Astrocyte of the cerebellum (primary cell): ENCODE measurements at regions not wholly inside any gene's neighbourhood (a gene's known extent, or its start where the extent isn't known, plus 50 kb on each side); places are given as distances from the start of the nearest gene placed in this dataset.

Source experiments
- DNase-seq: peaks from one replicate; pipeline ENCODE4 v3.0.0-alpha.2; 2011; ENCODE audit warnings: low read depth
- H3K4me3 ChIP-seq: 2 replicates; pipeline ENCODE4 v1.5.1; 2011; ENCODE audit warnings: mild to moderate bottlenecking, low read depth, low read length, moderate library complexity
- in situ Hi-C: cut with HindIII; loops from 2 replicates; pipeline ENCODE4 v1.10.0; 2017; ENCODE audit warnings: low sequenced_read_pairs
- TF ChIP-seq, protein P1 (sequence below): IDR thresholded peaks from 2 replicates; pipeline ENCODE4 v1.5.1; 2012; ENCODE audit warnings: low read length, low read depth, moderate library complexity, mild to moderate bottlenecking; ENCODE audit errors: missing control alignments

- in situ Hi-C loops = no loop called here
Measured at GRCh38 chr18:66972681-66973080, 368.8 kb upstream of the CDH19 start.

DNA sequence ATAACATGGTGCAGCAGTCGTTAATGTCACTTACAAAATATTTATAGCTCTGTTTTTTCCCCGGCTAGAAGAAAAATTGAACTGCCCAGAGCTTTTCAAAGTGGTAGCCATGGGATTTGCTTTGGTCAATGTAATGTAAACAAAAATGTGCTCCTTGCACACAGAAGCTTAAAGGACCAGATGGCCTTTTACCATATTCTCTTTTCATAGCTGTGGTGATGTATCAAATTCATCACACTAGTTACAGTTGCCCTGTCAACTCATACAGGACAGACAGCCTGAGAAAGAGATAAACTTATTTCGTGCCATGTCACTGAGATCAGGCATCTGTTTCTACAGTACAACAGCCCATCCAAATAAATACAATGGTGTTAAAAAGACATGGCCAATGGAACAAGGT is 368.1 kb upstream of the CDH19 start:
- no peak overlapping the region for H3K4me3 ChIP-seq

More at GRCh38 chr18:66972681-66973080, 368.8 kb upstream of the CDH19 start:
- H3K4me3 ChIP-seq = no peak overlapping the region
- TF ChIP-seq, protein P1, sequence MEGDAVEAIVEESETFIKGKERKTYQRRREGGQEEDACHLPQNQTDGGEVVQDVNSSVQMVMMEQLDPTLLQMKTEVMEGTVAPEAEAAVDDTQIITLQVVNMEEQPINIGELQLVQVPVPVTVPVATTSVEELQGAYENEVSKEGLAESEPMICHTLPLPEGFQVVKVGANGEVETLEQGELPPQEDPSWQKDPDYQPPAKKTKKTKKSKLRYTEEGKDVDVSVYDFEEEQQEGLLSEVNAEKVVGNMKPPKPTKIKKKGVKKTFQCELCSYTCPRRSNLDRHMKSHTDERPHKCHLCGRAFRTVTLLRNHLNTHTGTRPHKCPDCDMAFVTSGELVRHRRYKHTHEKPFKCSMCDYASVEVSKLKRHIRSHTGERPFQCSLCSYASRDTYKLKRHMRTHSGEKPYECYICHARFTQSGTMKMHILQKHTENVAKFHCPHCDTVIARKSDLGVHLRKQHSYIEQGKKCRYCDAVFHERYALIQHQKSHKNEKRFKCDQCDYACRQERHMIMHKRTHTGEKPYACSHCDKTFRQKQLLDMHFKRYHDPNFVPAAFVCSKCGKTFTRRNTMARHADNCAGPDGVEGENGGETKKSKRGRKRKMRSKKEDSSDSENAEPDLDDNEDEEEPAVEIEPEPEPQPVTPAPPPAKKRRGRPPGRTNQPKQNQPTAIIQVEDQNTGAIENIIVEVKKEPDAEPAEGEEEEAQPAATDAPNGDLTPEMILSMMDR = no peak
- no peak for DNase-seq

GRCh38 chr18:66966171-66966570 is 362.3 kb upstream of the CDH19 start:
- no peak for DNase-seq
- in situ Hi-C loops = no loop called here
- TF ChIP-seq, protein P1 = no peak
- no peak overlapping the region for H3K4me3 ChIP-seq

More for the DNA sequence above, 368.1 kb upstream of the CDH19 start:
- TF ChIP-seq, protein P1 = no peak
- in situ Hi-C loops = no loop called here
- no peak for DNase-seq

- no peak for DNase-seq
- in situ Hi-C loops = no loop called here
- TF ChIP-seq, protein P1 = no peak
- no peak overlapping the region for H3K4me3 ChIP-seq
Measured at GRCh38 chr18:66958309-66958708, 354.4 kb upstream of the CDH19 start.

DNA sequence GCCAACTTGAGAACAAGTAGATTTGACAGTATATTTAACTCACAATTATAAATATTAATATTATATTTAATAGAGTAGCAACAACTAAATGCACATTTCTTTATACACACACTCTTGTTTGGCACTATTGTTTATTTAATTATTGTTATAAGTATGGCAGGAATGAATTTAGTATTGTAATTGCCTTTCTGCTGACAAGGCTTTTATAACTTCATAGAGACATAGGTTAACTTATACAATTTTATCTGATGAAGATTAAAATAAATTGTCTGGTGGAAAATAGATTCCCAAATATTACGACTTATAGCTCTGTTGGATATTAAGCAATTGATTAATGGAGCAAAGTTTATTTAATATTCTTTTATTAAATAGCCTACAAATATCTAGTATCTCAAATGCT is 347.9 kb upstream of the CDH19 start:
- in situ Hi-C loops = no loop called here
- no peak overlapping the region for H3K4me3 ChIP-seq
- TF ChIP-seq, protein P1 = no peak
- no peak for DNase-seq

DNA sequence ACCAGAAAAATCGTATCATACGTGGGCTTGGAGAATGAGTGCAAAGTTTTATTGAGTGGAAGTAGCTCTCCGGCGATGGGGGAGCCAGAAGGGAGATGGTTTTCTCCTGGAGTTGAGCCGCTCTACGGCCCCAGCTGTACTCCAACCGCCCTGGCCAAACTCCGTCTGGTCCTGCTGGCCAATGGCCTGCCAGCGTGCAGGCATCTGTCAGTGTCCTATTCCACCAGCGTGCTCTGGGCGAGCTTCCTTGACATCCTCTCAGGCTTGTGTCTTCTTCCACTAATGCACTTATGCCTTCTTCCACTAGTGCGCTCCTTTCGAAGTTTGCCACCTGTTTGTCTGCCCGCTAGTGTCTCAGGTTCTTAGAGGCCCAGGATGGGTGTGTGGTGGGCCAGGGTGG is 345.5 kb upstream of the CDH19 start:
- no peak for DNase-seq
- no peak overlapping the region for H3K4me3 ChIP-seq
- in situ Hi-C loops = no loop called here
- TF ChIP-seq, protein P1 = no peak

DNA sequence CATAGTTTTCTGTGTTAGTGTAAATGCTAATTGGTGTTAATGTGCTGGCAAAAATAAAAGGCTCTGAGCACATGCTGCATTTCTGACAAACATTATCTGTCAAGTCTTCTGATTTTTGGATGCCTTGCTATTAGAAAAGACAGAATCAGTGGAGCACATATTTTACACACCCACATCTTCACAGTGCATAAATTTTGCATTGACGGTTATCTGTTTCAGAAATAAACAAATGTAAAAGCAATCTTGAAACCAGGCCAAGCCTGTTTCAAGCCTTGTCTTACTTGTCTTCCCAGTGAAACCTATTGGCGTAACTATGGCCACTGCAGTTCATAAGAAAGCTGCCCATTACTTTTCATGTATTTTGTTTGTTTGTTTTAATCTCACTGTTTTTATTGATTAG is 333.7 kb upstream of the CDH19 start:
- no peak for DNase-seq
- in situ Hi-C loops = no loop called here
- no peak overlapping the region for H3K4me3 ChIP-seq
- TF ChIP-seq, protein P1 = no peak
